Astrocyte (in vitro differentiated cells and primary cell): ENCODE measurements at regions not wholly inside any gene's neighbourhood (a gene's known extent, or its start where the extent isn't known, plus 50 kb on each side); places are given as distances from the start of the nearest gene placed in this dataset.

ENCODE experiments used
- CTCF ChIP-seq: IDR thresholded peaks from 2 replicates; pipeline ENCODE4 v1.5.1; 2011; ENCODE audit warnings: low read depth, mild to moderate bottlenecking, inconsistent platforms, low read length, moderate library complexity; ENCODE audit not compliant: insufficient read depth
- EZH2 ChIP-seq: IDR thresholded peaks from 2 replicates; pipeline ENCODE4 v1.6.1; 2012; ENCODE audit warnings: mild to moderate bottlenecking, low read length, inconsistent platforms; ENCODE audit not compliant: insufficient read depth

- TF ChIP-seq CTCF, result no peak
- TF ChIP-seq EZH2, result no peak
These were observed 52.5 kb upstream of the SMARCA2 start for GRCh38 chr9:1962588-1963106.
